Aorta (tissue), 5 donors: ENCODE measurements at regions not wholly inside any gene's neighbourhood (a gene's known extent, or its start where the extent isn't known, plus 50 kb on each side); places are given as distances from the start of the nearest gene placed in this dataset.

Source experiments
- ATAC-seq: fragments of 200-7000 bp; cut with Tn5 transposase; one replicate; pipeline ENCODE4 v1.9.1; 2022; ENCODE audit warnings: moderate library complexity; ENCODE audit not compliant: low FRiP score
- DNase-seq, 2 donors: peaks; one replicate each; pipeline ENCODE4 v3.0.0-alpha.2; 2020
- H3K27ac ChIP-seq, 2 donors: one replicate each; pipeline ENCODE4 v1.5.1; 2013; ENCODE audit warnings: low read length in 2 of 2, mild to moderate bottlenecking in 2 of 2, moderate library complexity in 2 of 2, control low read depth in 1 of 2, inconsistent platforms in 1 of 2, low read depth in 1 of 2
- H3K27me3 ChIP-seq, 2 donors: one replicate each; pipeline ENCODE4 v1.6.1; 2013; ENCODE audit warnings: control low read depth in 1 of 2, low read length in 1 of 2, mild to moderate bottlenecking in 1 of 2, moderate library complexity in 1 of 2; ENCODE audit not compliant: insufficient read depth in 2 of 2, control insufficient read depth in 1 of 2
- H3K36me3 ChIP-seq, 2 donors: one replicate each; pipeline ENCODE4 v1.6.1; 2013; ENCODE audit warnings: control low read depth in 1 of 2, low read length in 1 of 2, mild to moderate bottlenecking in 1 of 2; ENCODE audit not compliant: insufficient read depth in 2 of 2, control insufficient read depth in 1 of 2
- H3K4me1 ChIP-seq, 2 donors: one replicate each; pipeline ENCODE4 v1.6.1; 2013; ENCODE audit warnings: low read length in 2 of 2, control low read depth in 1 of 2, mild to moderate bottlenecking in 1 of 2, moderate library complexity in 1 of 2; ENCODE audit not compliant: insufficient read depth in 2 of 2, control insufficient read depth in 1 of 2
- H3K4me3 ChIP-seq, 2 donors: one replicate each; pipeline ENCODE4 v1.5.1; 2013; ENCODE audit warnings: low read length in 2 of 2, control low read depth in 1 of 2, mild to moderate bottlenecking in 1 of 2
- H3K9me3 ChIP-seq: one replicate; pipeline ENCODE4 v1.6.1; 2013; ENCODE audit warnings: mild to moderate bottlenecking, low read length; ENCODE audit not compliant: control insufficient read depth
- WGBS, 2 donors: extraction: QIAGEN DNeasy Blood & Tissue Kit; methylation state at CpG; one replicate each; pipeline ENCODE4 v1.1.7; 2013; 5-methylcytosine and 5-hydroxymethylcytosine counted together
- intact Hi-C, 2 donors: fragments of 100-400 bp; cut with DNase I; formaldehyde crosslinking; loops; one replicate each; pipeline versions ENCODE4 v1.14.2 to v1.15.0; 2022
- donor health status: healthy with polysubstance abuse.
- donor health status: Bipolar disorder and iron deficiency.
- donor health status: DM: no; HTN: no; CAD: no.
- donor health status: DM: no; HTN: no; CAD: no.
- donor health status: DM: yes; HTN: yes; CAD: no.

GRCh38 chr9:129386812-129387177 is 208.7 kb upstream of the IER5L start:
- intact Hi-C loops = no loop called here
- Histone ChIP-seq H3K36me3 (no peaks in the 10 kb centered on the region), H3K9me3 (no peaks in the 10 kb centered on the region), H3K4me1 (no peaks in the 10 kb centered on the region), H3K4me3 (no peak overlapping the region), H3K27me3 (no peaks in the 10 kb centered on the region), H3K27ac (no peak overlapping the region)
- WGBS, 2 donors = 86 to 88% methylated on average over 6 of the region's 6 CpGs
- ATAC-seq (no peak), DNase-seq (peak; percentile 39 to 59)

GRCh38 chr9:129385211-129385934 is 207.3 kb upstream of the IER5L start:
- no peaks in the 10 kb centered on the region for H3K27me3 ChIP-seq
- ATAC-seq (no peak), DNase-seq (peak; percentile 4 to 57)
- H3K9me3 ChIP-seq = no peaks in the 10 kb centered on the region
- H3K36me3 ChIP-seq = no peaks in the 10 kb centered on the region
- H3K4me3 ChIP-seq = no peak overlapping the region
- intact Hi-C loops = no loop called here
- H3K27ac ChIP-seq = no peak overlapping the region
- H3K4me1 ChIP-seq = no peaks in the 10 kb centered on the region
- WGBS, 2 donors = 87 to 88% methylated on average over 11 of the region's 11 CpGs

- ATAC-seq (no peak), DNase-seq (peak; percentile 20 to 28)
- no peak overlapping the region for H3K27ac ChIP-seq
- no peaks in the 10 kb centered on the region for H3K9me3 ChIP-seq
- H3K27me3 ChIP-seq = no peaks in the 10 kb centered on the region
- WGBS, 2 donors = 96% methylated on average over 11 of the region's 11 CpGs
- H3K4me3 ChIP-seq = no peak overlapping the region
- intact Hi-C loops = no loop called here
- no peaks in the 10 kb centered on the region for H3K4me1 ChIP-seq
- H3K36me3 ChIP-seq = no peaks in the 10 kb centered on the region
These were observed 206.6 kb upstream of the IER5L start for GRCh38 chr9:129384491-129385210.

GRCh38 chr9:129383561-129384490 is 205.8 kb upstream of the IER5L start:
- no peaks in the 10 kb centered on the region for H3K9me3 ChIP-seq
- peak overlapping the region; percentile 5 to 8 for H3K4me3 ChIP-seq
- H3K27me3 ChIP-seq = no peaks in the 10 kb centered on the region
- H3K36me3 ChIP-seq = no peaks in the 10 kb centered on the region
- ATAC-seq = peak; percentile 88
- no peaks in the 10 kb centered on the region for H3K4me1 ChIP-seq
- 12 to 15% methylated on average over 57 to 65 of the region's 65 CpGs for WGBS, 2 donors
- DNase-seq = peak; percentile 93 to 94
- H3K27ac ChIP-seq = peak overlapping the region; percentile 64 to 71
- intact Hi-C loops = no loop called here

- intact Hi-C loops = no loop called here
- ATAC-seq = peak; percentile 47
- DNase-seq = peak in 1 of 2 donors; percentile 75
These were observed 205.0 kb upstream of the IER5L start for GRCh38 chr9:129383019-129383560.

GRCh38 chr9:129382281-129383018 is 204.4 kb upstream of the IER5L start:
- intact Hi-C loops = no loop called here
- Histone ChIP-seq H3K27me3 (no peaks in the 10 kb centered on the region), H3K4me3 (no peak overlapping the region), H3K36me3 (no peaks in the 10 kb centered on the region), H3K9me3 (no peaks in the 10 kb centered on the region), H3K4me1 (no peaks in the 10 kb centered on the region), H3K27ac (no peak overlapping the region)
- 68% methylated on average over 5 of the region's 5 CpGs for WGBS, 2 donors
- DNase-seq (peak; percentile 39 to 63), ATAC-seq (no peak)

More at GRCh38 chr9:129383019-129383560, 205.0 kb upstream of the IER5L start:
- WGBS, 2 donors = 1 to 2% methylated on average over 25 to 29 of the region's 29 CpGs
- Histone ChIP-seq H3K4me1 (no peaks in the 10 kb centered on the region), H3K27ac (peak overlapping the region; percentile 64 to 71), H3K36me3 (no peaks in the 10 kb centered on the region), H3K27me3 (no peaks in the 10 kb centered on the region), H3K4me3 (peak overlapping the region; percentile 5 to 8), H3K9me3 (no peaks in the 10 kb centered on the region)

- intact Hi-C loops = no loop called here
- H3K27me3 ChIP-seq = no peaks in the 10 kb centered on the region
- no peaks in the 10 kb centered on the region for H3K9me3 ChIP-seq
- H3K27ac ChIP-seq = no peak overlapping the region
- WGBS, 2 donors = 93% methylated on average over 12 of the region's 12 CpGs
- DNase-seq (peak; percentile 38 to 72), ATAC-seq (no peak)
- H3K4me3 ChIP-seq = no peak overlapping the region
- no peaks in the 10 kb centered on the region for H3K36me3 ChIP-seq
- no peaks in the 10 kb centered on the region for H3K4me1 ChIP-seq
These were observed 203.5 kb upstream of the IER5L start for GRCh38 chr9:129381481-129381957.

GRCh38 chr9:129380961-129381401 is 202.9 kb upstream of the IER5L start:
- Histone ChIP-seq H3K4me3 (no peak overlapping the region), H3K27me3 (no peaks in the 10 kb centered on the region), H3K27ac (no peak overlapping the region), H3K9me3 (no peaks in the 10 kb centered on the region), H3K36me3 (no peaks in the 10 kb centered on the region), H3K4me1 (no peaks in the 10 kb centered on the region)
- ATAC-seq = no peak
- WGBS, 2 donors = 95 to 97% methylated on average over 8 to 9 of the region's 9 CpGs
- intact Hi-C loops = no loop called here
- DNase-seq = peak; percentile 39 to 67
